HepG2 (cell line): ENCODE measurements at regions not wholly inside any gene's neighbourhood (a gene's known extent, or its start where the extent isn't known, plus 50 kb on each side); places are given as distances from the start of the nearest gene placed in this dataset.

Experiments
- ATAC-seq: fragments of 200-7000 bp; cut with Tn5 transposase; 3 replicates; pipeline ENCODE4 v1.9.1; 2020; ENCODE audit warnings: mild to moderate bottlenecking, moderate library complexity
- BruUV-seq: library from RNA; stranded (reverse); fragments of 400-500 nt; replicated peaks from 2 replicates; lab custom pipeline; 2021; lab: Mats Ljungman, UMichigan
- CTCF ChIA-PET: fragments of 300-600 bp; formaldehyde crosslinking; extraction: SDS; loops from one replicate; lab custom pipeline; 2021; ENCODE audit warnings: low total read pairs, inconsistent platforms, low intra/inter-chr PET ratio; lab: Yijun Ruan, JAX
- POLR2A ChIA-PET: fragments of 350-600 bp; sonication (Branson Sonifier 250); formaldehyde crosslinking; loops from one replicate; lab custom pipeline; 2020; ENCODE audit warnings: antibody characterized with exemption, inconsistent platforms; lab: Yijun Ruan, JAX
- DNase-seq: peaks from one replicate; pipeline ENCODE4 v3.0.0-alpha.2; 2015; ENCODE audit warnings: low spot score
- FAIRE-seq: peaks from 3 replicates; lab custom pipeline; 2011; peaks lifted over from hg19 to GRCh38; lab: Jason Lieb, UNC
- H2AFZ ChIP-seq: one replicate; pipeline ENCODE4 v1.6.1; 2011; ENCODE audit warnings: low read length, inconsistent platforms
- H3K27ac ChIP-seq: fragments of 300-600 bp; 3 replicates; pipeline ENCODE4 v1.8.0; 2011; ENCODE audit warnings: mixed run types, mild to moderate bottlenecking, mixed read lengths, low read length, inconsistent platforms; ENCODE audit not compliant: insufficient read depth; ENCODE audit errors: extremely low read length
- H3K27me3 ChIP-seq, 2 experiments: fragments of 200-600 bp in 1 of 2; 2 replicates in 1 of 2; 3 replicates in 1 of 2; pipeline versions ENCODE4 v1.6.0 to v1.8.0; 2011; ENCODE audit warnings: low read length in 2 of 2, mild to moderate bottlenecking in 2 of 2, moderate library complexity in 2 of 2, inconsistent platforms in 1 of 2; ENCODE audit not compliant: insufficient read depth in 2 of 2, control insufficient read depth in 1 of 2
- H3K36me3 ChIP-seq, 2 experiments: fragments of 200-600 bp in 1 of 2; replicated peaks in 1 of 2; 2 replicates in 1 of 2; 3 replicates in 1 of 2; pipeline versions ENCODE4 v1.5.1 to v1.8.0; 2011; ENCODE audit warnings: low read length in 2 of 2, inconsistent platforms in 1 of 2; ENCODE audit not compliant: insufficient read depth in 2 of 2, control insufficient read depth in 1 of 2
- H3K4me1 ChIP-seq: 2 replicates; pipeline ENCODE4 v1.5.1; 2012; ENCODE audit warnings: low read length, inconsistent platforms; ENCODE audit not compliant: insufficient read depth
- H3K4me2 ChIP-seq: 2 replicates; pipeline ENCODE4 v1.6.0; 2011; ENCODE audit warnings: low read depth, low read length, inconsistent platforms
- H3K4me3 ChIP-seq, 3 experiments: fragments of 200-600 bp in 1 of 3; sonication (generic), shearing (Covaris generic) in 1 of 3; replicated peaks in 1 of 3; 2 replicates each; pipeline ENCODE4 v1.5.1; 2011 to 2016; ENCODE audit warnings: low read length in 3 of 3, inconsistent platforms in 2 of 3, low read depth in 2 of 3, mild to moderate bottlenecking in 2 of 3, control low read depth in 1 of 3, mixed read lengths in 1 of 3; ENCODE audit not compliant: insufficient read depth in 1 of 3
- H3K79me2 ChIP-seq: one replicate; pipeline ENCODE4 v1.6.1; 2011; ENCODE audit warnings: low read length, inconsistent platforms; ENCODE audit not compliant: insufficient read depth
- H3K9ac ChIP-seq: 2 replicates; pipeline ENCODE4 v1.6.0; 2011; ENCODE audit warnings: mild to moderate bottlenecking, low read depth, low read length, inconsistent platforms; ENCODE audit not compliant: insufficient read depth
- H3K9me3 ChIP-seq: 2 replicates; pipeline ENCODE4 v1.5.1; 2012; ENCODE audit warnings: mild to moderate bottlenecking, low read length
- H4K20me1 ChIP-seq: 2 replicates; pipeline ENCODE4 v1.6.0; 2011; ENCODE audit warnings: inconsistent platforms, mild to moderate bottlenecking, low read length, moderate library complexity; ENCODE audit not compliant: insufficient read depth
- EEA1 ChIP-seq: sonication (generic); formaldehyde crosslinking; IDR thresholded peaks from 2 replicates; pipeline ENCODE4 v1.5.1; 2020; ENCODE audit warnings: mild to moderate bottlenecking, missing genetic modification reagents, borderline replicate concordance
- ZBTB7A ChIP-seq: sonication (generic); formaldehyde crosslinking; IDR thresholded peaks from 2 replicates; pipeline ENCODE4 v1.8.0; 2022; ENCODE audit warnings: mild to moderate bottlenecking, missing genetic modification reagents
- WGBS: methylation state at CpG from one replicate; pipeline ENCODE4 v1.1.6; 2017; ENCODE audit warnings: low lambda C conversion rate; 5-methylcytosine and 5-hydroxymethylcytosine counted together
- in situ Hi-C: cut with HindIII; loops from 2 replicates; pipeline ENCODE4 v1.10.0; 2017; ENCODE audit warnings: low pct_unique_long_range_greater_than_20kb; ENCODE audit not compliant: extremely low pct_ligation_motif_present
- intact Hi-C: fragments of 100-400 bp; cut with micrococcal nuclease; formaldehyde crosslinking; loops from one replicate; pipeline ENCODE4 v1.10.0; 2022; ENCODE audit not compliant: unreplicated experiment
- TF ChIP-seq, protein P1 (sequence below): sonication (generic); formaldehyde crosslinking; IDR thresholded peaks from 2 replicates; pipeline ENCODE4 v1.9.0; 2021; ENCODE audit warnings: mild to moderate bottlenecking, missing genetic modification reagents

DNA sequence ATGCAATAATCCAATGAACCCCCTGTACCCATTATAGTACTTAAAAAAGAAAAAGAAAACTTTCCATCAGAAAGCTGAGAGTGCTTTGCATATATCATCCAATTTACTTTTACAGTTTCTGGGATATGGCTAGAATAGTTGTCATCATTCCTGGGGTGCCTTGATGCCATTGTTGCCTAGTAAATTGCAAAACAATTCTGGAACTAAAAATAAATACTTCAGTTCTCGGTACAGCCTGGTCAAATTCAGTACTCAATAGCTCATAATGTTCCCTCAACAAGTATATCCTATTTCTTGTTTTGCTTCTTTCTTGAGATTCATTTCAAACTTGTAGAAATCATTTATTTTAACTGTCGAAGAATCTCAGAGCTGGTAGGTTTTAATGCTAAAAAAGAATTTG lies 334.7 kb upstream of the MDFIC2 start:
- WGBS: 2% methylated on average over 2 of the region's 2 CpGs
- CTCF ChIA-PET: no interaction called here
- FAIRE-seq (no peak), DNase-seq (no peak), ATAC-seq (no peak)
- POLR2A ChIA-PET: no interaction called here
- H3K27ac ChIP-seq: no peak overlapping the region
- H3K9ac ChIP-seq: no peak overlapping the region
- no peaks in the 10 kb centered on the region for H3K27me3 ChIP-seq
- TF ChIP-seq, protein P1, sequence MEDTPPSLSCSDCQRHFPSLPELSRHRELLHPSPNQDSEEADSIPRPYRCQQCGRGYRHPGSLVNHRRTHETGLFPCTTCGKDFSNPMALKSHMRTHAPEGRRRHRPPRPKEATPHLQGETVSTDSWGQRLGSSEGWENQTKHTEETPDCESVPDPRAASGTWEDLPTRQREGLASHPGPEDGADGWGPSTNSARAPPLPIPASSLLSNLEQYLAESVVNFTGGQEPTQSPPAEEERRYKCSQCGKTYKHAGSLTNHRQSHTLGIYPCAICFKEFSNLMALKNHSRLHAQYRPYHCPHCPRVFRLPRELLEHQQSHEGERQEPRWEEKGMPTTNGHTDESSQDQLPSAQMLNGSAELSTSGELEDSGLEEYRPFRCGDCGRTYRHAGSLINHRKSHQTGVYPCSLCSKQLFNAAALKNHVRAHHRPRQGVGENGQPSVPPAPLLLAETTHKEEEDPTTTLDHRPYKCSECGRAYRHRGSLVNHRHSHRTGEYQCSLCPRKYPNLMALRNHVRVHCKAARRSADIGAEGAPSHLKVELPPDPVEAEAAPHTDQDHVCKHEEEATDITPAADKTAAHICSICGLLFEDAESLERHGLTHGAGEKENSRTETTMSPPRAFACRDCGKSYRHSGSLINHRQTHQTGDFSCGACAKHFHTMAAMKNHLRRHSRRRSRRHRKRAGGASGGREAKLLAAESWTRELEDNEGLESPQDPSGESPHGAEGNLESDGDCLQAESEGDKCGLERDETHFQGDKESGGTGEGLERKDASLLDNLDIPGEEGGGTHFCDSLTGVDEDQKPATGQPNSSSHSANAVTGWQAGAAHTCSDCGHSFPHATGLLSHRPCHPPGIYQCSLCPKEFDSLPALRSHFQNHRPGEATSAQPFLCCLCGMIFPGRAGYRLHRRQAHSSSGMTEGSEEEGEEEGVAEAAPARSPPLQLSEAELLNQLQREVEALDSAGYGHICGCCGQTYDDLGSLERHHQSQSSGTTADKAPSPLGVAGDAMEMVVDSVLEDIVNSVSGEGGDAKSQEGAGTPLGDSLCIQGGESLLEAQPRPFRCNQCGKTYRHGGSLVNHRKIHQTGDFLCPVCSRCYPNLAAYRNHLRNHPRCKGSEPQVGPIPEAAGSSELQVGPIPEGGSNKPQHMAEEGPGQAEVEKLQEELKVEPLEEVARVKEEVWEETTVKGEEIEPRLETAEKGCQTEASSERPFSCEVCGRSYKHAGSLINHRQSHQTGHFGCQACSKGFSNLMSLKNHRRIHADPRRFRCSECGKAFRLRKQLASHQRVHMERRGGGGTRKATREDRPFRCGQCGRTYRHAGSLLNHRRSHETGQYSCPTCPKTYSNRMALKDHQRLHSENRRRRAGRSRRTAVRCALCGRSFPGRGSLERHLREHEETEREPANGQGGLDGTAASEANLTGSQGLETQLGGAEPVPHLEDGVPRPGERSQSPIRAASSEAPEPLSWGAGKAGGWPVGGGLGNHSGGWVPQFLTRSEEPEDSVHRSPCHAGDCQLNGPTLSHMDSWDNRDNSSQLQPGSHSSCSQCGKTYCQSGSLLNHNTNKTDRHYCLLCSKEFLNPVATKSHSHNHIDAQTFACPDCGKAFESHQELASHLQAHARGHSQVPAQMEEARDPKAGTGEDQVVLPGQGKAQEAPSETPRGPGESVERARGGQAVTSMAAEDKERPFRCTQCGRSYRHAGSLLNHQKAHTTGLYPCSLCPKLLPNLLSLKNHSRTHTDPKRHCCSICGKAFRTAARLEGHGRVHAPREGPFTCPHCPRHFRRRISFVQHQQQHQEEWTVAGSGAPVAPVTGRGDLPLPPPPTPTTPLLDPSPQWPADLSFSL (CRISPR knock-in tag): no peak
- TF ChIP-seq ZBTB7A: no peak
- no peak for TF ChIP-seq EEA1
- H3K9me3 ChIP-seq: no peaks in the 10 kb centered on the region
- no peaks in the 10 kb centered on the region for H4K20me1 ChIP-seq
- H3K36me3 ChIP-seq: no peaks in the 10 kb centered on the region
- no peak overlapping the region for H2AFZ ChIP-seq
- in situ Hi-C loops: no loop called here
- no peak overlapping the region for H3K4me3 ChIP-seq
- intact Hi-C loops: no loop called here
- BruUV-seq: no TSS peak
- no peaks in the 10 kb centered on the region for H3K79me2 ChIP-seq
- H3K4me1 ChIP-seq: no peaks in the 10 kb centered on the region
- no peak overlapping the region for H3K4me2 ChIP-seq
